Colonic mucosa (tissue), 4 donors: ENCODE measurements at regions not wholly inside any gene's neighbourhood (a gene's known extent, or its start where the extent isn't known, plus 50 kb on each side); places are given as distances from the start of the nearest gene placed in this dataset.

Experiments used
- DNase-seq: peaks from one replicate; pipeline ENCODE4 v3.0.0-alpha.2; 2020
- H3K27ac ChIP-seq: fragments of 200-600 bp; one replicate; pipeline ENCODE4 v1.8.0; 2021
- H3K27me3 ChIP-seq: fragments of 200-600 bp; one replicate; pipeline ENCODE4 v1.8.0; 2021
- H3K36me3 ChIP-seq: fragments of 200-600 bp; one replicate; pipeline ENCODE4 v1.8.0; 2021
- H3K4me1 ChIP-seq: fragments of 200-600 bp; one replicate; pipeline ENCODE4 v1.8.0; 2021; ENCODE audit warnings: mild to moderate bottlenecking
- H3K4me3 ChIP-seq: fragments of 200-600 bp; one replicate; pipeline ENCODE4 v1.8.0; 2021
- H3K9ac ChIP-seq, 2 donors: one replicate each; pipeline ENCODE4 v1.7.0; 2013; ENCODE audit warnings: control low read depth in 2 of 2, low read depth in 2 of 2, low read length in 2 of 2
- H3K9me3 ChIP-seq: fragments of 200-600 bp; one replicate; pipeline ENCODE4 v1.8.0; 2021
- intact Hi-C: fragments of 100-400 bp; cut with DNase I; formaldehyde crosslinking; loops from one replicate; pipeline ENCODE4 v1.14.1; 2022
- TF ChIP-seq, protein P1 (sequence below): fragments of 200-600 bp; IDR thresholded peaks from one replicate; pipeline ENCODE4 v1.8.0; 2022; ENCODE audit warnings: antibody characterized with exemption, mild to moderate bottlenecking
- donor health status: healthy.
- donor health status: DM: no; HTN: no; CAD: no.
- donor health status: DM: no; HTN: no; CAD: no.

GRCh38 chr2:134089454-134089853 lies 164.4 kb upstream of the MGAT5 start:
- H3K27me3 ChIP-seq = no peaks in the 10 kb centered on the region
- intact Hi-C loops = no loop called here

GRCh38 chr2:134097740-134098139 lies 156.1 kb upstream of the MGAT5 start:
- Histone ChIP-seq H3K4me3 (no peak overlapping the region), H3K4me1 (no peaks in the 10 kb centered on the region), H3K27ac (no peak overlapping the region), H3K9me3 (no peaks in the 10 kb centered on the region), H3K36me3 (no peaks in the 10 kb centered on the region), H3K9ac (no peak overlapping the region), H3K27me3 (no peaks in the 10 kb centered on the region)
- intact Hi-C loops = no loop called here
- DNase-seq = no peak
- TF ChIP-seq, protein P1, sequence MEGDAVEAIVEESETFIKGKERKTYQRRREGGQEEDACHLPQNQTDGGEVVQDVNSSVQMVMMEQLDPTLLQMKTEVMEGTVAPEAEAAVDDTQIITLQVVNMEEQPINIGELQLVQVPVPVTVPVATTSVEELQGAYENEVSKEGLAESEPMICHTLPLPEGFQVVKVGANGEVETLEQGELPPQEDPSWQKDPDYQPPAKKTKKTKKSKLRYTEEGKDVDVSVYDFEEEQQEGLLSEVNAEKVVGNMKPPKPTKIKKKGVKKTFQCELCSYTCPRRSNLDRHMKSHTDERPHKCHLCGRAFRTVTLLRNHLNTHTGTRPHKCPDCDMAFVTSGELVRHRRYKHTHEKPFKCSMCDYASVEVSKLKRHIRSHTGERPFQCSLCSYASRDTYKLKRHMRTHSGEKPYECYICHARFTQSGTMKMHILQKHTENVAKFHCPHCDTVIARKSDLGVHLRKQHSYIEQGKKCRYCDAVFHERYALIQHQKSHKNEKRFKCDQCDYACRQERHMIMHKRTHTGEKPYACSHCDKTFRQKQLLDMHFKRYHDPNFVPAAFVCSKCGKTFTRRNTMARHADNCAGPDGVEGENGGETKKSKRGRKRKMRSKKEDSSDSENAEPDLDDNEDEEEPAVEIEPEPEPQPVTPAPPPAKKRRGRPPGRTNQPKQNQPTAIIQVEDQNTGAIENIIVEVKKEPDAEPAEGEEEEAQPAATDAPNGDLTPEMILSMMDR = no peak

More at GRCh38 chr2:134089454-134089853, 164.4 kb upstream of the MGAT5 start:
- Histone ChIP-seq H3K36me3 (no peaks in the 10 kb centered on the region), H3K27ac (no peak overlapping the region), H3K4me1 (no peaks in the 10 kb centered on the region), H3K4me3 (no peak overlapping the region), H3K9me3 (no peaks in the 10 kb centered on the region), H3K9ac (no peak overlapping the region)
- DNase-seq = no peak
- TF ChIP-seq, protein P1 = no peak

GRCh38 chr2:134098321-134098720 lies 155.6 kb upstream of the MGAT5 start:
- TF ChIP-seq, protein P1 = no peak
- Histone ChIP-seq H3K27me3 (no peaks in the 10 kb centered on the region), H3K36me3 (no peaks in the 10 kb centered on the region), H3K9me3 (no peaks in the 10 kb centered on the region), H3K4me3 (no peak overlapping the region), H3K4me1 (no peaks in the 10 kb centered on the region), H3K27ac (no peak overlapping the region), H3K9ac (no peak overlapping the region)
- intact Hi-C loops = no loop called here
- no peak for DNase-seq

DNA sequence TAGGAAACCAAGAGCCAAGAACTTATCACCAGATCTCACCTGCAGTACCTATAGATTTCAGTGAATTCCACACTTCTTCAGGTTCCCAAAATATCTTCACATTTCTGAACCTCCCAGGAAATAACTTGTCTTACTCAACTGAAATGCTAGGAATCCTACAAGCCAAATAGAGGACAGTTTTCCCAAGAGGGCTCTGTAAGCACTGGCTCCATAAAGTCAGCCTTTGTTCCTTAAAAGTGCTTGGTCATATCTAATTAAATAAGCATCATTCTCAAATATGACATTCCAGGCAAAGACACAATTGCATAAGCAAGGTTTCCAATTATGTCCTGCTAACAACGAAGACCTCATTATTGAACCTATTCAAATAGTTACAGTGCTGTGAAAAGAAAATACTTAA lies 154.6 kb upstream of the MGAT5 start:
- intact Hi-C loops = no loop called here
- Histone ChIP-seq H3K9ac (no peak overlapping the region), H3K27ac (no peak overlapping the region), H3K9me3 (no peaks in the 10 kb centered on the region), H3K4me3 (no peak overlapping the region), H3K4me1 (no peaks in the 10 kb centered on the region), H3K27me3 (no peaks in the 10 kb centered on the region), H3K36me3 (no peaks in the 10 kb centered on the region)
- TF ChIP-seq, protein P1 = no peak
- no peak for DNase-seq

DNA sequence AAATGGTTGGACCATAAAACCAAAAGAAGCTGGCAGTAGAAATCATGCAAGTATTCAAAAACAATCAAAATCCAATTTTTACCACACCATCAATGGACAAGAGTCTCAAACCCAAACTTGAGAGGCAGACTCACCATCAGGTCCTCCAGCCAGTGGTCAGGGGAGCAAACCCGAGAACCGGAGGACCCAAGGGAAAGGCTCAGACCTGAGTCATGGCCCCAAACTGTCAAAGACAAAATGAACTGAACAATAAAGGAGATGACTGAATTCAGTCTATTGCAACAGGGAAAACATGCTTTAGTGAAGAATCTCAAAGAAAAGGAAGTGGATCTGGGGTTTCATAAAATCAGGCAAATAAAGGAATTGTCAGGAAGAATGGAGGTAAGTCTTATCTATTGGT lies 150.7 kb upstream of the MGAT5 start:
- no peak for DNase-seq
- Histone ChIP-seq H3K9ac (no peak overlapping the region), H3K27ac (no peak overlapping the region), H3K9me3 (no peaks in the 10 kb centered on the region), H3K36me3 (no peaks in the 10 kb centered on the region), H3K4me3 (no peak overlapping the region), H3K4me1 (no peaks in the 10 kb centered on the region), H3K27me3 (no peaks in the 10 kb centered on the region)
- TF ChIP-seq, protein P1 = no peak
- intact Hi-C loops = no loop called here

- Histone ChIP-seq H3K9me3 (no peaks in the 10 kb centered on the region), H3K27ac (no peak overlapping the region), H3K27me3 (no peaks in the 10 kb centered on the region), H3K4me1 (no peaks in the 10 kb centered on the region), H3K9ac (no peak overlapping the region), H3K4me3 (no peak overlapping the region), H3K36me3 (no peaks in the 10 kb centered on the region)
- no peak for DNase-seq
- TF ChIP-seq, protein P1 = no peak
- intact Hi-C loops = no loop called here
Measured at GRCh38 chr2:134104754-134105153, 149.1 kb upstream of the MGAT5 start.
